ENCODE measurements at regions not wholly inside any gene's neighbourhood (a gene's known extent, or its start where the extent isn't known, plus 50 kb on each side); places are given as distances from the start of the nearest gene placed in this dataset.

GRCh38 chr1:57597036-57597435 is 173.2 kb upstream of the DAB1 start:
- TF ChIP-seq CTCF (IDR thresholded peaks at IDR 0.05; ENCODE audit: borderline replicate concordance, insufficient read depth, low read depth, low read length), result no peak

GRCh38 chr1:57594002-57594401 is 170.1 kb upstream of the DAB1 start:
- no peak overlapping the region for H3K4me3 ChIP-seq (ENCODE audit: low read depth, low read length)
- no peak for TF ChIP-seq CTCF (IDR thresholded peaks at IDR 0.05; ENCODE audit: borderline replicate concordance, insufficient read depth, low read depth, low read length)

More at GRCh38 chr1:57597036-57597435, 173.2 kb upstream of the DAB1 start:
- H3K4me3 ChIP-seq (ENCODE audit: low read depth, low read length), result no peak overlapping the region

- no peak overlapping the region for H3K4me3 ChIP-seq (ENCODE audit: low read depth, low read length)
- no peak for TF ChIP-seq CTCF (IDR thresholded peaks at IDR 0.05; ENCODE audit: borderline replicate concordance, insufficient read depth, low read depth, low read length)
These were observed 168.0 kb upstream of the DAB1 start for GRCh38 chr1:57591842-57592241.

- no peak overlapping the region for H3K4me3 ChIP-seq (ENCODE audit: low read depth, low read length)
- no peak for TF ChIP-seq CTCF (IDR thresholded peaks at IDR 0.05; ENCODE audit: borderline replicate concordance, insufficient read depth, low read depth, low read length)
These were observed 167.1 kb upstream of the DAB1 start for GRCh38 chr1:57590978-57591377.

- TF ChIP-seq CTCF (IDR thresholded peaks at IDR 0.05; ENCODE audit: borderline replicate concordance, insufficient read depth, low read depth, low read length), result no peak
- no peak overlapping the region for H3K4me3 ChIP-seq (ENCODE audit: low read depth, low read length)
These were observed 163.0 kb upstream of the DAB1 start for GRCh38 chr1:57586842-57587241.

- TF ChIP-seq CTCF (IDR thresholded peaks at IDR 0.05; ENCODE audit: borderline replicate concordance, insufficient read depth, low read depth, low read length), result no peak
- no peak overlapping the region for H3K4me3 ChIP-seq (ENCODE audit: low read depth, low read length)
These were observed 154.8 kb upstream of the DAB1 start for GRCh38 chr1:57578680-57579079.

GRCh38 chr1:57578099-57578498 is 154.2 kb upstream of the DAB1 start:
- TF ChIP-seq CTCF (IDR thresholded peaks at IDR 0.05; ENCODE audit: borderline replicate concordance, insufficient read depth, low read depth, low read length), result no peak
- H3K4me3 ChIP-seq (ENCODE audit: low read depth, low read length), result no peak overlapping the region
